ENCODE measurements at regions not wholly inside any gene's neighbourhood (a gene's known extent, or its start where the extent isn't known, plus 50 kb on each side); places are given as distances from the start of the nearest gene placed in this dataset.

GRCh38 chr9:36457836-36458429 lies 57.9 kb upstream of the RNF38 start:
- DNase-seq (ENCODE audit: insufficient read length): no peak
- 0 out of 2 replicates have a peak, but pooled peaks have one; percentile 52 for TF ChIP-seq POLR2A (IDR thresholded peaks at IDR 0.05; ENCODE audit: low read depth, low read length)
- TF ChIP-seq POLR2AphosphoS5 (IDR thresholded peaks at IDR 0.05; ENCODE audit: low read depth, low read length): no peak
- FAIRE-seq: no peak

GRCh38 chr9:36456480-36457065 lies 56.5 kb upstream of the RNF38 start:
- no peak for TF ChIP-seq TAF1 (IDR thresholded peaks at IDR 0.05; ENCODE audit: borderline replicate concordance, low read depth, low read length)
- no peak for TF ChIP-seq POLR2A (IDR thresholded peaks at IDR 0.05; ENCODE audit: low read depth, low read length)
- TF ChIP-seq POLR2AphosphoS5 (IDR thresholded peaks at IDR 0.05; ENCODE audit: low read depth, low read length): no peak
- no peak for DNase-seq (ENCODE audit: insufficient read length)
- no peak for FAIRE-seq

- no peak for FAIRE-seq
- TF ChIP-seq POLR2AphosphoS5 (IDR thresholded peaks at IDR 0.05; ENCODE audit: low read depth, low read length): no peak
- TF ChIP-seq POLR2A (IDR thresholded peaks at IDR 0.05; ENCODE audit: low read depth, low read length): no peak
- TF ChIP-seq TAF1 (IDR thresholded peaks at IDR 0.05; ENCODE audit: borderline replicate concordance, low read depth, low read length): no peak
- no peak for DNase-seq (ENCODE audit: insufficient read length)
Measured at GRCh38 chr9:36451949-36452348, 51.9 kb upstream of the RNF38 start.

- no peak for DNase-seq (ENCODE audit: insufficient read length)
- TF ChIP-seq TAF1 (IDR thresholded peaks at IDR 0.05; ENCODE audit: borderline replicate concordance, low read depth, low read length): no peak
- TF ChIP-seq POLR2A (IDR thresholded peaks at IDR 0.05; ENCODE audit: low read depth, low read length): no peak
- no peak for TF ChIP-seq POLR2AphosphoS5 (IDR thresholded peaks at IDR 0.05; ENCODE audit: low read depth, low read length)
- FAIRE-seq: no peak
Measured at GRCh38 chr9:36450110-36450732, 50.2 kb upstream of the RNF38 start.

Measured in GM12892 (cell line).